Gastrocnemius medialis (tissue), 4 donors: ENCODE measurements at regions not wholly inside any gene's neighbourhood (a gene's known extent, or its start where the extent isn't known, plus 50 kb on each side); places are given as distances from the start of the nearest gene placed in this dataset.

Experiments
- ATAC-seq, 2 donors: fragments of 150-250 bp; one replicate each; pipeline ENCODE4 v1.9.1; 2016
- DNase-seq, 2 donors: peaks; one replicate each; pipeline ENCODE4 v3.0.0-alpha.2; 2019
- H3K27ac ChIP-seq, 4 donors: fragments of 200-600 bp; sonication (generic); 1 replicate in 1 of 4; 2 replicates in 3 of 4; pipeline ENCODE4 v1.5.1; 2016 to 2018; ENCODE audit warnings: mild to moderate bottlenecking in 2 of 4, moderate library complexity in 1 of 4
- H3K27me3 ChIP-seq, 3 donors: fragments of 200-600 bp; sonication (generic) in 2 of 3; 1 replicate in 1 of 3; 2 replicates in 2 of 3; pipeline versions ENCODE4 v1.5.1 to v1.6.0; 2016 to 2019; ENCODE audit warnings: mild to moderate bottlenecking in 1 of 3, moderate library complexity in 1 of 3
- H3K36me3 ChIP-seq, 2 donors: fragments of 200-600 bp; sonication (generic) in 1 of 2; one replicate each; pipeline ENCODE4 v1.5.1; 2017 to 2018
- H3K4me1 ChIP-seq, 2 donors: fragments of 200-600 bp; sonication (generic) in 1 of 2; one replicate each; pipeline ENCODE4 v1.5.1; 2016 to 2017; ENCODE audit warnings: mild to moderate bottlenecking in 2 of 2
- H3K4me3 ChIP-seq, 4 donors: fragments of 200-600 bp; sonication (generic) in 3 of 4; 1 replicate in 1 of 4; 2 replicates in 3 of 4; pipeline ENCODE4 v1.5.1; 2016 to 2019; ENCODE audit warnings: mild to moderate bottlenecking in 2 of 4
- H3K9me3 ChIP-seq, 3 donors: fragments of 200-600 bp; sonication (generic) in 2 of 3; 1 replicate in 1 of 3; 2 replicates in 2 of 3; pipeline ENCODE4 v1.5.1; 2016 to 2019
- CTCF ChIP-seq, 5 experiments: fragments of 450-650 bp in 3 of 5; fragments of 200-600 bp in 2 of 5; sonication (generic) in 2 of 5; IDR thresholded peaks in 4 of 5; conservative IDR thresholded peaks in 1 of 5; 1 replicate in 4 of 5; 2 replicates in 1 of 5; pipeline ENCODE4 v1.5.1; 2016 to 2019; ENCODE audit warnings: antibody characterized with exemption in 5 of 5, mild to moderate bottlenecking in 3 of 5, moderate library complexity in 3 of 5
- POLR2A ChIP-seq, 2 donors: fragments of 450-650 bp; IDR thresholded peaks; one replicate each; pipeline ENCODE4 v1.6.1; 2017; ENCODE audit warnings: antibody characterized with exemption in 2 of 2, mild to moderate bottlenecking in 2 of 2, moderate library complexity in 2 of 2
- in situ Hi-C, 4 donors: fragments of 200-750 bp; cut with MboI; loops; one replicate each; pipeline versions ENCODE4 v1.15.0 to v1.8.0; 2017; ENCODE audit warnings: low sequenced_read_pairs in 4 of 4
- intact Hi-C: fragments of 100-400 bp; cut with DNase I; formaldehyde crosslinking; loops from one replicate; pipeline ENCODE4 v1.15.1; 2023; ENCODE audit warnings: low total_unique reads

GRCh38 chr11:127507851-127508250 lies 507.3 kb upstream of the KIRREL3 start:
- Histone ChIP-seq H3K36me3 (no peaks in the 10 kb centered on the region), H3K27me3 (no peaks in the 10 kb centered on the region), H3K27ac (no peak overlapping the region), H3K4me1 (no peaks in the 10 kb centered on the region), H3K4me3 (no peak overlapping the region), H3K9me3 (no peaks in the 10 kb centered on the region)
- in situ Hi-C loops, result no loop called here
- TF ChIP-seq CTCF (IDR thresholded peaks at IDR 0.05 in 4 of 5, conservative IDR thresholded peaks at IDR 0.05 in 1 of 5) (no peak), POLR2A (IDR thresholded peaks at IDR 0.05) (no peak)
- intact Hi-C loops, result no loop called here
- no peak for DNase-seq
- ATAC-seq, result no peak

GRCh38 chr11:127506647-127507046 lies 506.1 kb upstream of the KIRREL3 start:
- intact Hi-C loops, result no loop called here
- Histone ChIP-seq H3K4me1 (no peaks in the 10 kb centered on the region), H3K4me3 (no peak overlapping the region), H3K36me3 (no peaks in the 10 kb centered on the region), H3K27ac (no peak overlapping the region), H3K27me3 (no peaks in the 10 kb centered on the region), H3K9me3 (no peaks in the 10 kb centered on the region)
- DNase-seq (no peak), ATAC-seq (no peak)
- in situ Hi-C loops, result no loop called here
- TF ChIP-seq POLR2A (IDR thresholded peaks at IDR 0.05) (no peak), CTCF (IDR thresholded peaks at IDR 0.05 in 4 of 5, conservative IDR thresholded peaks at IDR 0.05 in 1 of 5) (no peak)

GRCh38 chr11:127506126-127506525 lies 505.6 kb upstream of the KIRREL3 start:
- Histone ChIP-seq H3K27ac (no peak overlapping the region), H3K36me3 (no peaks in the 10 kb centered on the region), H3K27me3 (no peaks in the 10 kb centered on the region), H3K4me1 (no peaks in the 10 kb centered on the region), H3K4me3 (no peak overlapping the region), H3K9me3 (no peaks in the 10 kb centered on the region)
- no peak for DNase-seq
- in situ Hi-C loops (no loop called here), intact Hi-C loops (no loop called here)
- TF ChIP-seq POLR2A (IDR thresholded peaks at IDR 0.05) (no peak), CTCF (IDR thresholded peaks at IDR 0.05 in 4 of 5, conservative IDR thresholded peaks at IDR 0.05 in 1 of 5) (no peak)
- ATAC-seq, result no peak

- TF ChIP-seq POLR2A (IDR thresholded peaks at IDR 0.05) (no peak), CTCF (IDR thresholded peaks at IDR 0.05 in 4 of 5, conservative IDR thresholded peaks at IDR 0.05 in 1 of 5) (no peak)
- DNase-seq (no peak), ATAC-seq (no peak)
- Histone ChIP-seq H3K27me3 (no peaks in the 10 kb centered on the region), H3K36me3 (no peaks in the 10 kb centered on the region), H3K27ac (no peak overlapping the region), H3K4me3 (no peak overlapping the region), H3K4me1 (no peaks in the 10 kb centered on the region), H3K9me3 (no peaks in the 10 kb centered on the region)
- intact Hi-C loops (no loop called here), in situ Hi-C loops (no loop called here)
These were observed 495.6 kb upstream of the KIRREL3 start for GRCh38 chr11:127496165-127496564.

GRCh38 chr11:127493330-127494022 lies 492.9 kb upstream of the KIRREL3 start:
- Histone ChIP-seq H3K36me3 (no peaks in the 10 kb centered on the region), H3K27me3 (no peaks in the 10 kb centered on the region), H3K4me3 (no peak overlapping the region), H3K9me3 (no peaks in the 10 kb centered on the region), H3K27ac (no peak overlapping the region), H3K4me1 (no peaks in the 10 kb centered on the region)
- DNase-seq (no peak), ATAC-seq (no peak)
- TF ChIP-seq POLR2A (IDR thresholded peaks at IDR 0.05) (no peak), CTCF (IDR thresholded peaks at IDR 0.05 in 4 of 5, conservative IDR thresholded peaks at IDR 0.05 in 1 of 5) (no peak)
- intact Hi-C loops (no loop called here), in situ Hi-C loops (no loop called here)
